ENCODE measurements at regions not wholly inside any gene's neighbourhood (a gene's known extent, or its start where the extent isn't known, plus 50 kb on each side); places are given as distances from the start of the nearest gene placed in this dataset.
"Not testable (repeated sequence)": the region's sequence is repeated elsewhere in the genome, so short reads cannot be mapped to it uniquely, and the experiment has no call there.

GRCh38 chr6:22214314-22214713 is 82.5 kb downstream of the PRL start:
- no peak overlapping the region for H3K4me3 ChIP-seq (replicated peaks; ENCODE audit: low read depth, low read length)
- H3K36me3 ChIP-seq (ENCODE audit: control insufficient read depth, insufficient read depth, low read length): no peaks in the 10 kb centered on the region
- TF ChIP-seq CTCF (IDR thresholded peaks at IDR 0.05; ENCODE audit: insufficient read depth, low read length, poor library complexity, severe bottlenecking): no peak
- no peaks in the 10 kb centered on the region for H3K27me3 ChIP-seq (replicated peaks; ENCODE audit: control insufficient read depth, insufficient read depth, low read length)
- peak; percentile 12 for DNase-seq (ENCODE audit: extremely low read depth, insufficient read length)

GRCh38 chr6:22215474-22215873 is 81.4 kb downstream of the PRL start:
- not testable (repeated sequence) for H3K4me3 ChIP-seq (replicated peaks; ENCODE audit: low read depth, low read length); H3K36me3 ChIP-seq (ENCODE audit: control insufficient read depth, insufficient read depth, low read length)

GRCh38 chr6:22218410-22218809 is 78.4 kb downstream of the PRL start:
- Histone ChIP-seq H3K4me3 (replicated peaks; ENCODE audit: low read depth, low read length) (no peak overlapping the region), H3K36me3 (ENCODE audit: control insufficient read depth, insufficient read depth, low read length) (no peaks in the 10 kb centered on the region), H3K27me3 (replicated peaks; ENCODE audit: control insufficient read depth, insufficient read depth, low read length) (no peaks in the 10 kb centered on the region)
- no peak for DNase-seq (ENCODE audit: extremely low read depth, insufficient read length)
- no peak for TF ChIP-seq CTCF (IDR thresholded peaks at IDR 0.05; ENCODE audit: insufficient read depth, low read length, poor library complexity, severe bottlenecking)

More at GRCh38 chr6:22215474-22215873, 81.4 kb downstream of the PRL start:
- not testable (repeated sequence) for H3K27me3 ChIP-seq (replicated peaks; ENCODE audit: control insufficient read depth, insufficient read depth, low read length); DNase-seq (ENCODE audit: extremely low read depth, insufficient read length)

- DNase-seq (ENCODE audit: extremely low read depth, insufficient read length): no peak
- Histone ChIP-seq H3K36me3 (ENCODE audit: control insufficient read depth, insufficient read depth, low read length) (no peaks in the 10 kb centered on the region), H3K27me3 (replicated peaks; ENCODE audit: control insufficient read depth, insufficient read depth, low read length) (no peaks in the 10 kb centered on the region)
Observed at GRCh38 chr6:22219925-22220324, 76.9 kb downstream of the PRL start.

GRCh38 chr6:22221211-22221610 is 75.6 kb downstream of the PRL start:
- TF ChIP-seq CTCF (IDR thresholded peaks at IDR 0.05; ENCODE audit: insufficient read depth, low read length, poor library complexity, severe bottlenecking): no peak
- DNase-seq (ENCODE audit: extremely low read depth, insufficient read length): no peak
- H3K36me3 ChIP-seq (ENCODE audit: control insufficient read depth, insufficient read depth, low read length): no peaks in the 10 kb centered on the region
- H3K27me3 ChIP-seq (replicated peaks; ENCODE audit: control insufficient read depth, insufficient read depth, low read length): no peaks in the 10 kb centered on the region
- H3K4me3 ChIP-seq (replicated peaks; ENCODE audit: low read depth, low read length): no peak overlapping the region

More at GRCh38 chr6:22219925-22220324, 76.9 kb downstream of the PRL start:
- H3K4me3 ChIP-seq (replicated peaks; ENCODE audit: low read depth, low read length): no peak overlapping the region
- TF ChIP-seq CTCF (IDR thresholded peaks at IDR 0.05; ENCODE audit: insufficient read depth, low read length, poor library complexity, severe bottlenecking): no peak

GRCh38 chr6:22221630-22222029 is 75.2 kb downstream of the PRL start:
- Histone ChIP-seq H3K36me3 (ENCODE audit: control insufficient read depth, insufficient read depth, low read length) (no peaks in the 10 kb centered on the region), H3K4me3 (replicated peaks; ENCODE audit: low read depth, low read length) (no peak overlapping the region), H3K27me3 (replicated peaks; ENCODE audit: control insufficient read depth, insufficient read depth, low read length) (no peaks in the 10 kb centered on the region)
- no peak for DNase-seq (ENCODE audit: extremely low read depth, insufficient read length)
- no peak for TF ChIP-seq CTCF (IDR thresholded peaks at IDR 0.05; ENCODE audit: insufficient read depth, low read length, poor library complexity, severe bottlenecking)

All from GM06990 (cell line).